GM23338 (cell line): ENCODE measurements at regions not wholly inside any gene's neighbourhood (a gene's known extent, or its start where the extent isn't known, plus 50 kb on each side); places are given as distances from the start of the nearest gene placed in this dataset.

ENCODE experiments used
- ATAC-seq: fragments of 200-7000 bp; cut with Tn5 transposase; 3 replicates; pipeline ENCODE4 v1.9.1; 2020
- DNase-seq: peaks from one replicate; pipeline ENCODE4 v3.0.0-alpha.2; 2015; ENCODE audit warnings: low spot score
- H2AFZ ChIP-seq: fragments of 200-600 bp; sonication (generic); 2 replicates; pipeline ENCODE4 v1.8.0; 2016; ENCODE audit warnings: antibody characterized with exemption, mild to moderate bottlenecking, moderate library complexity
- H3F3A ChIP-seq: fragments of 200-600 bp; sonication (generic); replicated peaks from 2 replicates; pipeline ENCODE4 v1.8.0; 2017; ENCODE audit warnings: antibody characterized with exemption, mixed run types, low read depth
- H3K27ac ChIP-seq: fragments of 200-600 bp; sonication (generic); 2 replicates; pipeline ENCODE4 v1.6.1; 2016; ENCODE audit warnings: low read depth
- H3K27me3 ChIP-seq: fragments of 200-600 bp; sonication (generic); 2 replicates; pipeline ENCODE4 v1.8.0; 2016; ENCODE audit warnings: mild to moderate bottlenecking, mixed run types, moderate library complexity; ENCODE audit not compliant: insufficient read depth
- H3K36me3 ChIP-seq: fragments of 200-600 bp; sonication (generic); 2 replicates; pipeline ENCODE4 v1.8.0; 2016; ENCODE audit warnings: mild to moderate bottlenecking; ENCODE audit not compliant: insufficient read depth
- H3K4me1 ChIP-seq: fragments of 200-600 bp; sonication (generic); 2 replicates; pipeline ENCODE4 v1.8.0; 2016; ENCODE audit warnings: mild to moderate bottlenecking, moderate library complexity; ENCODE audit not compliant: insufficient read depth
- H3K4me2 ChIP-seq: fragments of 200-600 bp; sonication (generic); 2 replicates; pipeline ENCODE4 v1.7.1; 2017; ENCODE audit warnings: mixed run types
- H3K4me3 ChIP-seq: fragments of 200-600 bp; sonication (generic); 2 replicates; pipeline ENCODE4 v1.6.1; 2016; ENCODE audit warnings: mixed run types
- H3K79me2 ChIP-seq: fragments of 200-600 bp; sonication (generic); replicated peaks from 2 replicates; pipeline ENCODE4 v1.8.0; 2017; ENCODE audit warnings: mild to moderate bottlenecking; ENCODE audit not compliant: insufficient read depth
- H3K9me2 ChIP-seq: fragments of 200-600 bp; sonication (generic); 2 replicates; pipeline ENCODE4 v1.8.0; 2017; ENCODE audit not compliant: insufficient read depth
- H4K20me1 ChIP-seq: fragments of 200-600 bp; sonication (generic); replicated peaks from 2 replicates; pipeline ENCODE4 v1.8.0; 2017; ENCODE audit warnings: mild to moderate bottlenecking; ENCODE audit not compliant: insufficient read depth
- H3K27ac Mint-ChIP-seq: 2 replicates; pipeline ENCODE4 v1.8.0; 2020; ENCODE audit warnings: inconsistent platforms, mild to moderate bottlenecking, moderate library complexity, mixed read lengths
- H3K27me3 Mint-ChIP-seq: 3 replicates; pipeline ENCODE4 v1.8.0; 2022; ENCODE audit warnings: low read depth, mild to moderate bottlenecking, moderate library complexity, mixed read lengths, inconsistent platforms; ENCODE audit not compliant: insufficient read depth, poor library complexity
- H3K36me3 Mint-ChIP-seq: 3 replicates; pipeline ENCODE4 v1.8.0; 2021; ENCODE audit warnings: low read depth, mild to moderate bottlenecking, inconsistent platforms, moderate library complexity, mixed read lengths
- H3K4me1 Mint-ChIP-seq: 3 replicates; pipeline ENCODE4 v1.8.0; 2020; ENCODE audit warnings: mild to moderate bottlenecking, inconsistent platforms, mixed read lengths
- H3K4me3 Mint-ChIP-seq: 3 replicates; pipeline ENCODE4 v1.8.0; 2021; ENCODE audit warnings: moderate library complexity, mild to moderate bottlenecking, inconsistent platforms, mixed read lengths
- H3K9me3 Mint-ChIP-seq: 3 replicates; pipeline ENCODE4 v1.8.0; 2020; ENCODE audit warnings: moderate library complexity, mild to moderate bottlenecking, inconsistent platforms, mixed read lengths
- CREB1 ChIP-seq: fragments of 250-450 bp; sonication (Bioruptor Pico); IDR thresholded peaks from 2 replicates; pipeline ENCODE4 v1.5.0; 2020; ENCODE audit warnings: low read depth, mild to moderate bottlenecking, moderate library complexity
- CTCF ChIP-seq, 2 experiments: fragments of 200-600 bp in 1 of 2; sonication (generic) in 1 of 2; conservative IDR thresholded peaks; 2 replicates each; pipeline versions ENCODE4 v1.5.1 to v1.6.1; 2016 to 2017; ENCODE audit warnings: antibody characterized with exemption in 2 of 2, low read depth in 2 of 2, mild to moderate bottlenecking in 2 of 2, moderate library complexity in 1 of 2
- EZH2 ChIP-seq: fragments of 200-600 bp; sonication (generic); IDR thresholded peaks from one replicate; pipeline ENCODE4 v1.8.0; 2017; ENCODE audit warnings: antibody characterized with exemption, mild to moderate bottlenecking, low read depth; ENCODE audit not compliant: unreplicated experiment
- EZH2phosphoT487 ChIP-seq: fragments of 200-600 bp; sonication (generic); IDR thresholded peaks from one replicate; pipeline ENCODE4 v1.8.1; 2018; ENCODE audit warnings: antibody characterized with exemption; ENCODE audit not compliant: unreplicated experiment
- JUNB ChIP-seq: IDR thresholded peaks from one replicate; pipeline ENCODE4 v1.6.1; 2016; ENCODE audit warnings: antibody characterized with exemption; ENCODE audit not compliant: unreplicated experiment
- NANOG ChIP-seq: IDR thresholded peaks from 2 replicates; pipeline ENCODE4 v1.6.1; 2016; ENCODE audit warnings: antibody characterized with exemption, borderline replicate concordance
- POLR2AphosphoS5 ChIP-seq: IDR thresholded peaks from 2 replicates; pipeline ENCODE4 v1.6.1; 2016; ENCODE audit warnings: antibody characterized with exemption, low read depth
- REST ChIP-seq: IDR thresholded peaks from one replicate; pipeline ENCODE4 v1.6.1; 2018; ENCODE audit warnings: antibody characterized with exemption; ENCODE audit not compliant: unreplicated experiment
- STAT1 ChIP-seq: IDR thresholded peaks from one replicate; pipeline ENCODE4 v1.6.1; 2016; ENCODE audit warnings: antibody characterized with exemption; ENCODE audit not compliant: unreplicated experiment
- ZNF114 ChIP-seq: fragments of 250-450 bp; sonication (Bioruptor Pico); IDR thresholded peaks from 2 replicates; pipeline ENCODE4 v1.5.0; 2020; ENCODE audit warnings: mild to moderate bottlenecking, moderate library complexity
- ZNF331 ChIP-seq: fragments of 250-450 bp; sonication (Bioruptor Pico); IDR thresholded peaks from 2 replicates; pipeline ENCODE4 v1.5.0; 2020; ENCODE audit warnings: low read depth, mild to moderate bottlenecking, moderate library complexity
- TF ChIP-seq, protein P1 (sequence below): IDR thresholded peaks from 2 replicates; pipeline ENCODE4 v1.6.1; 2016; ENCODE audit warnings: antibody characterized with exemption
- TF ChIP-seq, protein P2 (sequence below): fragments of 250-450 bp; sonication (Bioruptor Pico); IDR thresholded peaks from 2 replicates; pipeline ENCODE4 v1.5.0; 2020; ENCODE audit warnings: mild to moderate bottlenecking, moderate library complexity

DNA sequence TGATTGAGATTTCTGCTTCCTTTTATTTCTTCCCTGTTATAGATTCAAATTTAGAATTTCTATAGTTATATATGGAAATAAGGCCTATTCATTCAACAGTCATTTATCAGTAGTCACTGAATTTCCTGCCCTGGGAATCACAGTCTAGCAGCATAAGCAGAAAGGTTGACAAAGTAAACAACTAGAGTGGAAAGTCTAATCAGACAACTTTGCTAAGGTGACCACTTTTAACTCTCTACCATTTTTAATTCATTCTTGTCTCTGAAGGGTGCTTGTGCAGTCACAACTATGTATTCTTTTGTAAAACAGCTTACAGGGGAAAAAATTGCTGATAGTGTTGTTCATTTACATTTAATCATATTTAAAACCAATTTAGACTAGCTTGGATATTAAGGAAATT is 66.1 kb upstream of the PLA2G4A start:
- Histone ChIP-seq H3K27ac (no peak overlapping the region), H3K36me3 (no peaks in the 10 kb centered on the region), H3F3A (no peaks in the 10 kb centered on the region), H3K4me1 (no peaks in the 10 kb centered on the region), H2AFZ (no peak overlapping the region), H3K27me3 (no peaks in the 10 kb centered on the region), H3K4me3 (no peak overlapping the region), H4K20me1 (no peaks in the 10 kb centered on the region), H3K4me2 (no peak overlapping the region), H3K79me2 (no peaks in the 10 kb centered on the region), H3K9me2 (0 out of 2 replicates have a peak, but pooled peaks cover 5% of the 10 kb centered on the region)
- ATAC-seq (no peak), DNase-seq (no peak)
- no peak for TF ChIP-seq EZH2phosphoT487
- TF ChIP-seq NANOG = no peak
- no peak for TF ChIP-seq EZH2
- no peak for TF ChIP-seq JUNB
- TF ChIP-seq CREB1 (CRISPR knock-in tag) = no peak
- TF ChIP-seq, protein P1, sequence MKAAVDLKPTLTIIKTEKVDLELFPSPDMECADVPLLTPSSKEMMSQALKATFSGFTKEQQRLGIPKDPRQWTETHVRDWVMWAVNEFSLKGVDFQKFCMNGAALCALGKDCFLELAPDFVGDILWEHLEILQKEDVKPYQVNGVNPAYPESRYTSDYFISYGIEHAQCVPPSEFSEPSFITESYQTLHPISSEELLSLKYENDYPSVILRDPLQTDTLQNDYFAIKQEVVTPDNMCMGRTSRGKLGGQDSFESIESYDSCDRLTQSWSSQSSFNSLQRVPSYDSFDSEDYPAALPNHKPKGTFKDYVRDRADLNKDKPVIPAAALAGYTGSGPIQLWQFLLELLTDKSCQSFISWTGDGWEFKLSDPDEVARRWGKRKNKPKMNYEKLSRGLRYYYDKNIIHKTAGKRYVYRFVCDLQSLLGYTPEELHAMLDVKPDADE = no peak
- no peak for TF ChIP-seq ZNF114 (CRISPR knock-in tag)
- TF ChIP-seq ZNF331 (CRISPR knock-in tag) = no peak
- TF ChIP-seq STAT1 = no peak
- no peak for TF ChIP-seq POLR2AphosphoS5
- TF ChIP-seq, protein P2, sequence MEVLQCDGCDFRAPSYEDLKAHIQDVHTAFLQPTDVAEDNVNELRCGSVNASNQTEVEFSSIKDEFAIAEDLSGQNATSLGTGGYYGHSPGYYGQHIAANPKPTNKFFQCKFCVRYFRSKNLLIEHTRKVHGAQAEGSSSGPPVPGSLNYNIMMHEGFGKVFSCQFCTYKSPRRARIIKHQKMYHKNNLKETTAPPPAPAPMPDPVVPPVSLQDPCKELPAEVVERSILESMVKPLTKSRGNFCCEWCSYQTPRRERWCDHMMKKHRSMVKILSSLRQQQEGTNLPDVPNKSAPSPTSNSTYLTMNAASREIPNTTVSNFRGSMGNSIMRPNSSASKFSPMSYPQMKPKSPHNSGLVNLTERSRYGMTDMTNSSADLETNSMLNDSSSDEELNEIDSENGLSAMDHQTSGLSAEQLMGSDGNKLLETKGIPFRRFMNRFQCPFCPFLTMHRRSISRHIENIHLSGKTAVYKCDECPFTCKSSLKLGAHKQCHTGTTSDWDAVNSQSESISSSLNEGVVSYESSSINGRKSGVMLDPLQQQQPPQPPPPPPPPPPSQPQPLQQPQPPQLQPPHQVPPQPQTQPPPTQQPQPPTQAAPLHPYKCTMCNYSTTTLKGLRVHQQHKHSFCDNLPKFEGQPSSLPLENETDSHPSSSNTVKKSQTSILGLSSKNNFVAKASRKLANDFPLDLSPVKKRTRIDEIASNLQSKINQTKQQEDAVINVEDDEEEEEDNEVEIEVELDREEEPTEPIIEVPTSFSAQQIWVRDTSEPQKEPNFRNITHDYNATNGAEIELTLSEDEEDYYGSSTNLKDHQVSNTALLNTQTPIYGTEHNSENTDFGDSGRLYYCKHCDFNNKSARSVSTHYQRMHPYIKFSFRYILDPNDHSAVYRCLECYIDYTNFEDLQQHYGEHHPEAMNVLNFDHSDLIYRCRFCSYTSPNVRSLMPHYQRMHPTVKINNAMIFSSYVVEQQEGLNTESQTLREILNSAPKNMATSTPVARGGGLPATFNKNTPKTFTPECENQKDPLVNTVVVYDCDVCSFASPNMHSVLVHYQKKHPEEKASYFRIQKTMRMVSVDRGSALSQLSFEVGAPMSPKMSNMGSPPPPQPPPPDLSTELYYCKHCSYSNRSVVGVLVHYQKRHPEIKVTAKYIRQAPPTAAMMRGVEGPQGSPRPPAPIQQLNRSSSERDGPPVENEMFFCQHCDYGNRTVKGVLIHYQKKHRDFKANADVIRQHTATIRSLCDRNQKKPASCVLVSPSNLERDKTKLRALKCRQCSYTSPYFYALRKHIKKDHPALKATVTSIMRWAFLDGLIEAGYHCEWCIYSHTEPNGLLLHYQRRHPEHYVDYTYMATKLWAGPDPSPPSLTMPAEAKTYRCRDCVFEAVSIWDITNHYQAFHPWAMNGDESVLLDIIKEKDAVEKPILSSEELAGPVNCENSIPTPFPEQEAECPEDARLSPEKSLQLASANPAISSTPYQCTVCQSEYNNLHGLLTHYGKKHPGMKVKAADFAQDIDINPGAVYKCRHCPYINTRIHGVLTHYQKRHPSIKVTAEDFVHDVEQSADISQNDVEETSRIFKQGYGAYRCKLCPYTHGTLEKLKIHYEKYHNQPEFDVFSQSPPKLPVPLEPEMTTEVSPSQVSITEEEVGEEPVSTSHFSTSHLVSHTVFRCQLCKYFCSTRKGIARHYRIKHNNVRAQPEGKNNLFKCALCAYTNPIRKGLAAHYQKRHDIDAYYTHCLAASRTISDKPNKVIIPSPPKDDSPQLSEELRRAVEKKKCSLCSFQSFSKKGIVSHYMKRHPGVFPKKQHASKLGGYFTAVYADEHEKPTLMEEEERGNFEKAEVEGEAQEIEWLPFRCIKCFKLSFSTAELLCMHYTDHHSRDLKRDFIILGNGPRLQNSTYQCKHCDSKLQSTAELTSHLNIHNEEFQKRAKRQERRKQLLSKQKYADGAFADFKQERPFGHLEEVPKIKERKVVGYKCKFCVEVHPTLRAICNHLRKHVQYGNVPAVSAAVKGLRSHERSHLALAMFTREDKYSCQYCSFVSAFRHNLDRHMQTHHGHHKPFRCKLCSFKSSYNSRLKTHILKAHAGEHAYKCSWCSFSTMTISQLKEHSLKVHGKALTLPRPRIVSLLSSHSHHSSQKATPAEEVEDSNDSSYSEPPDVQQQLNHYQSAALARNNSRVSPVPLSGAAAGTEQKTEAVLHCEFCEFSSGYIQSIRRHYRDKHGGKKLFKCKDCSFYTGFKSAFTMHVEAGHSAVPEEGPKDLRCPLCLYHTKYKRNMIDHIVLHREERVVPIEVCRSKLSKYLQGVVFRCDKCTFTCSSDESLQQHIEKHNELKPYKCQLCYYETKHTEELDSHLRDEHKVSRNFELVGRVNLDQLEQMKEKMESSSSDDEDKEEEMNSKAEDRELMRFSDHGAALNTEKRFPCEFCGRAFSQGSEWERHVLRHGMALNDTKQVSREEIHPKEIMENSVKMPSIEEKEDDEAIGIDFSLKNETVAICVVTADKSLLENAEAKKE = no peak
- no peak for TF ChIP-seq CTCF (conservative IDR thresholded peaks at IDR 0.05; ENCODE audit: low read depth in 2 of 2)
- TF ChIP-seq REST = no peak
- H3K4me1 Mint-ChIP-seq = peaks cover 15% of the 10 kb centered on the region
- H3K9me3 Mint-ChIP-seq = no peaks in the 10 kb centered on the region
- H3K27ac Mint-ChIP-seq = no peak overlapping the region
- H3K4me3 Mint-ChIP-seq = no peak overlapping the region
- no peaks in the 10 kb centered on the region for H3K36me3 Mint-ChIP-seq
- H3K27me3 Mint-ChIP-seq = no peaks in the 10 kb centered on the region
